Central memory CD8-positive, alpha-beta T cell (primary cell): ENCODE measurements at regions not wholly inside any gene's neighbourhood (a gene's known extent, or its start where the extent isn't known, plus 50 kb on each side); places are given as distances from the start of the nearest gene placed in this dataset.

Source experiments
- ATAC-seq: fragments of 150-1000 bp; cut with Tn5 transposase; replicated peaks from 2 replicates; pipeline ENCODE4 v1.10.0; 2022; ENCODE audit warnings: mild to moderate bottlenecking, moderate FRiP score, moderate number of reproducible peaks; ENCODE audit not compliant: poor library complexity, severe bottlenecking; ENCODE audit errors: extremely low read depth
- DNase-seq, 2 donors: peaks; one replicate each; pipeline ENCODE4 v3.0.0; 2021; ENCODE audit warnings: low spot score in 2 of 2
- H3K27ac Mint-ChIP-seq: one replicate; pipeline ENCODE4 v1.8.0; 2022; ENCODE audit warnings: low read depth, mild to moderate bottlenecking, moderate library complexity, mixed read lengths
- H3K27me3 Mint-ChIP-seq: one replicate; pipeline ENCODE4 v1.8.0; 2022; ENCODE audit warnings: mixed read lengths
- H3K36me3 Mint-ChIP-seq: one replicate; pipeline ENCODE4 v1.8.0; 2022; ENCODE audit warnings: mild to moderate bottlenecking, moderate library complexity, mixed read lengths; ENCODE audit not compliant: insufficient read depth
- H3K4me1 Mint-ChIP-seq: one replicate; pipeline ENCODE4 v1.8.0; 2022; ENCODE audit warnings: mixed read lengths
- H3K4me3 Mint-ChIP-seq: one replicate; pipeline ENCODE4 v1.8.0; 2022; ENCODE audit warnings: mild to moderate bottlenecking, moderate library complexity, mixed read lengths
- H3K9me3 Mint-ChIP-seq: one replicate; pipeline ENCODE4 v1.8.0; 2022; ENCODE audit warnings: mixed read lengths

DNA sequence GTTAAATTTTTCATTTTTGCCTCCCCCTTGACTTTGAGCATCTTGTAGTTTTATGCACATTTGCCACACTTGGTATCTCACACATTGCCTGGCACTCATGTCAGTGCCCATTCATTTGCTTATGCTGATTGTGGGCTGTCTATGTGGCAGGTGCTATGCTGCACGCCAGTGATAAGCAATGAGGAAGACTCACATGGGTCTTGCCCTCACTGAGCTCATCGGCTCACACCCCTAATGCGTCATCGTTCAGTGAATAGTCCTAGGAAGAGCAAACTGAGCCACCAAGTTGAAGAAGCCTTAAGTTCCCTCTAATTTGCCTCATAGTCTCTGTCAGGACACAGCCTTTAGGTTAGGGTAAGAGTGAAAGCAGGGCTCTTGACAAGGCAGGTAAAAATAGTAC, 209.4 kb upstream of the IL12B start:
- DNase-seq (no peak), ATAC-seq (no peak)
- no peaks in the 10 kb centered on the region for H3K36me3 Mint-ChIP-seq
- no peak overlapping the region for H3K27ac Mint-ChIP-seq
- no peaks in the 10 kb centered on the region for H3K4me1 Mint-ChIP-seq
- no peaks in the 10 kb centered on the region for H3K9me3 Mint-ChIP-seq
- no peak overlapping the region for H3K4me3 Mint-ChIP-seq
- no peaks in the 10 kb centered on the region for H3K27me3 Mint-ChIP-seq

- Mint-ChIP-seq H3K9me3 (peaks cover 5% of the 10 kb centered on the region), H3K36me3 (no peaks in the 10 kb centered on the region), H3K27me3 (no peaks in the 10 kb centered on the region), H3K4me3 (no peak overlapping the region), H3K4me1 (no peaks in the 10 kb centered on the region), H3K27ac (no peak overlapping the region)
- DNase-seq (no peak), ATAC-seq (no peak)
These were observed 213.0 kb upstream of the IL12B start for GRCh38 chr5:159543326-159543725.

- H3K9me3 Mint-ChIP-seq = peaks cover 5% of the 10 kb centered on the region
- DNase-seq (no peak), ATAC-seq (no peak)
- no peak overlapping the region for H3K4me3 Mint-ChIP-seq
- H3K4me1 Mint-ChIP-seq = no peaks in the 10 kb centered on the region
- no peak overlapping the region for H3K27ac Mint-ChIP-seq
- no peaks in the 10 kb centered on the region for H3K36me3 Mint-ChIP-seq
- H3K27me3 Mint-ChIP-seq = no peaks in the 10 kb centered on the region
These were observed 214.9 kb upstream of the IL12B start for GRCh38 chr5:159545156-159545555.

GRCh38 chr5:159547466-159548195, 217.3 kb upstream of the IL12B start:
- no peaks in the 10 kb centered on the region for H3K27me3 Mint-ChIP-seq
- H3K36me3 Mint-ChIP-seq = no peaks in the 10 kb centered on the region
- DNase-seq (no peak), ATAC-seq (no peak)
- H3K9me3 Mint-ChIP-seq = peaks cover 5% of the 10 kb centered on the region
- H3K4me1 Mint-ChIP-seq = no peaks in the 10 kb centered on the region
- H3K4me3 Mint-ChIP-seq = no peak overlapping the region
- H3K27ac Mint-ChIP-seq = no peak overlapping the region

DNA sequence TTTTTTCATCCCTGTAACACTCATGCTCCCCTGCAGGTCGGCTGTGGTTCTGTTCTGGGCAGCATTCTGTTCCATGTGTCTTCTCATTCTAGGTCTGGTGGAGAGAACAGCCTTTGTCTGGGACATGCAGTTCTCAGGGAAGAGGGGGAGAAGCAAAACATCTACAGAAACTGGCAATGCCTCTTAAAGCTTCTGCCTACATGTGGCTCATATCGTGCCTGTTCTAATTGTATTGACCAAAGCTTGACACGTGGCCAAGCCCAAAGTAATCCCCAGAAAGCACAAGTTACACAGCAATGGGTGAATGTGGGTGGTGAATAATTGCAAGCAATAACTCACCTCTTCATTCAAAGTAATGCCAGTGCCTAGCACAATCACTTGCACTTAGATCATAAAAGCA, 218.2 kb upstream of the IL12B start:
- H3K4me1 Mint-ChIP-seq = no peaks in the 10 kb centered on the region
- DNase-seq (no peak), ATAC-seq (no peak)
- peaks cover 5% of the 10 kb centered on the region for H3K9me3 Mint-ChIP-seq
- no peak overlapping the region for H3K27ac Mint-ChIP-seq
- no peaks in the 10 kb centered on the region for H3K27me3 Mint-ChIP-seq
- no peaks in the 10 kb centered on the region for H3K36me3 Mint-ChIP-seq
- no peak overlapping the region for H3K4me3 Mint-ChIP-seq

DNA sequence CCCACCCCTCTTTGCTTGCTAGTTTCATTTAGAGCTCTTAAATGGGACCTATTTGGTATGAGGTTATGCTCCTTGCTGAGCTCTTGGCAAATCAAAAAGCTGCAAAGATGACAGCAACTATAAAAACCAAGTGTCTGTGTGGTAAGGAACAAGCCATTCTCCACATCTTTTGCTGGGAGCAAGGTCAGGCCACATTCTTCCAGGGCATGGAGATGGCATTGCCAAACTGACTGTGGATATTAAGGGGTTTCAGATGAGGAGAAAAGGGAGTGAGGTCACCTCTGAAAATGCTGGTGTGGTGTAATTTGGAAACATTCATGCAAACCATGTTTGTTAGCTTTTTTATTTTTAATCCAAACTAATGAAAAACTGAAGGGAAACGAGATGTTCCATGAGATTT, 218.8 kb upstream of the IL12B start:
- no peak for DNase-seq
- H3K9me3 Mint-ChIP-seq = peaks cover 5% of the 10 kb centered on the region
- no peaks in the 10 kb centered on the region for H3K27me3 Mint-ChIP-seq
- H3K36me3 Mint-ChIP-seq = no peaks in the 10 kb centered on the region
- no peak for ATAC-seq
- H3K4me3 Mint-ChIP-seq = no peak overlapping the region
- no peak overlapping the region for H3K27ac Mint-ChIP-seq
- H3K4me1 Mint-ChIP-seq = no peaks in the 10 kb centered on the region

DNA sequence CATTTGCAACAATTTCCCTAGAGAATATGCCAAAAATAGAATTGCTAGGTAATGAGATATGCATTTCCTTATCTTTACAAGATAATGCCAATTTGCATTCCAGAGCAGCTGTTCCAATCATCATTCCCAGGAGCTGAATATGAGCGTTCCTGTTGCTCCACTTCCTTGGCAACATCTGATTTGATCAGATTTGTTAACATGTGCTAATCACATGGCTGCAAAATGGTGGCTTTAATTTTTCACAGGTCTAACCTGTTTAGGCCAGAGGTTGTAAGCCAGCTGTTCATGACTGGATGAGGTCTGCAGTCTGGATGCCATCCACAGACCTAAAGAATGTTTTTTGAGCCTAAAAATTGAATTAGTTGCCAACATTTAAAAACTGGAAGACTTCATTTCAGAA, 220.7 kb upstream of the IL12B start:
- Mint-ChIP-seq H3K4me1 (no peaks in the 10 kb centered on the region), H3K27ac (no peak overlapping the region), H3K27me3 (no peaks in the 10 kb centered on the region)

DNA sequence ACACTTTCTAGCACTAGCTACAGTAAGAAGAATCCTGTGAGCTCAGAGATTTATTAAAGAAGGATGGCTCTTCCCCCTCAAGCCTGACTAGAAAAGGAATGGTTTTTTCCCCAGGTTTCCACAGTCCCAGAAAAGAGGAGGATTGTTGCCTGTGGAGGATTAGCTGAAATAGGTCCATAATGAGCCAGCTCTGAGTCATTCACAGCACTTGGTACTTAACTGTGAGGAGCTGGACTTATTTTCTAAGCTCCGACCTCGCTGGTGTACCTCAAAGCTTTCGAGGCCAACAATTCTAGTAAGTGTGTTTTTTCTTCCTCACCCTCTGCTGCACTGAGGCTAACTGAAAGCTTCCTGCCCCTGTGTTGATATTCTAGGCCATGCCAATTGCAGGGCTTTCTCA, 222.5 kb upstream of the IL12B start:
- Mint-ChIP-seq H3K36me3 (no peaks in the 10 kb centered on the region), H3K27me3 (no peaks in the 10 kb centered on the region), H3K27ac (no peak overlapping the region), H3K4me1 (no peaks in the 10 kb centered on the region), H3K4me3 (no peak overlapping the region), H3K9me3 (no peaks in the 10 kb centered on the region)
- ATAC-seq (no peak), DNase-seq (no peak)

More for the DNA sequence above, 220.7 kb upstream of the IL12B start:
- H3K36me3 Mint-ChIP-seq = no peaks in the 10 kb centered on the region
- peaks cover 5% of the 10 kb centered on the region for H3K9me3 Mint-ChIP-seq
- H3K4me3 Mint-ChIP-seq = no peak overlapping the region
- no peak for ATAC-seq
- DNase-seq = no peak

- no peak for ATAC-seq
- H3K9me3 Mint-ChIP-seq = no peaks in the 10 kb centered on the region
- no peak overlapping the region for H3K4me3 Mint-ChIP-seq
- no peaks in the 10 kb centered on the region for H3K4me1 Mint-ChIP-seq
- no peak for DNase-seq
- H3K27me3 Mint-ChIP-seq = peaks cover 2% of the 10 kb centered on the region
- no peak overlapping the region for H3K27ac Mint-ChIP-seq
- no peaks in the 10 kb centered on the region for H3K36me3 Mint-ChIP-seq
These were observed 223.5 kb upstream of the IL12B start for GRCh38 chr5:159553792-159554191.

DNA sequence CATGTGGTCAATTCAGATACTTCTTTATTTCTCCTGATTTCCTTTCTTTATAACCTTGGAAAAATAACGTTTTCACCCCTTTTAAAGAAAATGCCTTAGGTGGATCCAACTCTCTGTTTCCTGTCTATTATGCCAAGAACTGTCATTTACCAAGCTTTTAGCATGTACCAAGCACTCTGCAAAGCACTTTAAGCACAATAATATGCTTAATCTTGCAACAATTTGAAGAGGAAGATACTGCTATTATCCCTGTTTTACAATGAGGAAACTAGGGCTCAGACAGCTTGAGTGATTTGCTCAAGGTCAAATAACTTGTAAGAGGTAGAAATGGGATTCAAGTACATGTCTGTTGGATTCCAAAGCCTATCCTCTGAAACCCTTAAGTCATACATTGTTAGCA, 224.8 kb upstream of the IL12B start:
- Mint-ChIP-seq H3K27me3 (peaks cover 15% of the 10 kb centered on the region), H3K27ac (no peak overlapping the region), H3K4me3 (no peak overlapping the region), H3K36me3 (no peaks in the 10 kb centered on the region), H3K4me1 (no peaks in the 10 kb centered on the region), H3K9me3 (no peaks in the 10 kb centered on the region)
- no peak for DNase-seq
- no peak for ATAC-seq

DNA sequence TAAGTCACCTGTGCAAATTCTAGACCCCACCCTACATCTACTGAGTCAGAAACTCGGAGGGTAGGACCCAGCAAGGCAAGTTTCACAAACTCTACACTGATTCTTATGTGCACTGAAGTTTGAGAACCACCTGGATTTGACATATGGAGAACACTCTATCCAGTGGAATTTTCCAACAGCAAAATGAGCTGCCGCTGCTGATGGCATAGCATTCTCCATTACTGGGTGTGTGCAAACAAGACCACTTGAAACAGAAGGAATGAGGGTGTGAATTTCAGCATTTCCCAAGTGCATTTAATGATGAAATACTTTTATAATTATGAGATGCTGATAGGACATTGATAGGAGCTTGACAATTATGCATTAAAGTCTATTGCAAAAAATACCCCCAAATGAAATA, 229.1 kb upstream of the IL12B start:
- H3K4me3 Mint-ChIP-seq = no peak overlapping the region
- DNase-seq (no peak), ATAC-seq (no peak)
- no peaks in the 10 kb centered on the region for H3K9me3 Mint-ChIP-seq
- no peaks in the 10 kb centered on the region for H3K36me3 Mint-ChIP-seq
- H3K27ac Mint-ChIP-seq = no peak overlapping the region
- peaks cover 36% of the 10 kb centered on the region for H3K27me3 Mint-ChIP-seq
- H3K4me1 Mint-ChIP-seq = no peaks in the 10 kb centered on the region

GRCh38 chr5:159560088-159560487, 229.8 kb upstream of the IL12B start:
- ATAC-seq (no peak), DNase-seq (no peak)
- Mint-ChIP-seq H3K4me1 (no peaks in the 10 kb centered on the region), H3K4me3 (no peak overlapping the region), H3K27ac (no peak overlapping the region), H3K36me3 (no peaks in the 10 kb centered on the region), H3K9me3 (no peaks in the 10 kb centered on the region), H3K27me3 (peaks cover 36% of the 10 kb centered on the region)

DNA sequence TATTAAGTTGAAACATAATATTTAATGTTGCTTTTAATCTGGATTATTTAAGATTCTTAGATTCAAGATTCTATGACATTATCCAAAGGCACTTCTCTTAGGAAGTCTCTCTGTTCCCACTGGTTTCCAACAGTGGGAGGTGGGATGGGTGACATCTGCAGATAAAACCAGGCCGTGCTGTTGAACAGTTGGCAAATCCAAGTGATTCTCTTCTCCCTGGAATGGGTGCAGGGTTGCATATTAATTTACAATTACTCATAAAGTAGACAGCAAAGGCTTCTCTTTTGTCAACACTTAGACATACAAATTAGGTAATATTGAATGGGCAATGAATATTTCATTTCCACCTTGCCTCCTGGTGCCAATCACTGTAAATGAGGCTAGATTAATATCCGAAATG, 233.7 kb upstream of the IL12B start:
- H3K4me1 Mint-ChIP-seq = no peaks in the 10 kb centered on the region
- H3K9me3 Mint-ChIP-seq = no peaks in the 10 kb centered on the region
- H3K27me3 Mint-ChIP-seq = peaks cover 31% of the 10 kb centered on the region
- no peak overlapping the region for H3K27ac Mint-ChIP-seq
- DNase-seq (no peak), ATAC-seq (no peak)
- H3K36me3 Mint-ChIP-seq = no peaks in the 10 kb centered on the region
- H3K4me3 Mint-ChIP-seq = no peak overlapping the region
